Central memory CD4-positive, alpha-beta T cell (primary cell): ENCODE measurements at regions not wholly inside any gene's neighbourhood (a gene's known extent, or its start where the extent isn't known, plus 50 kb on each side); places are given as distances from the start of the nearest gene placed in this dataset.

Source experiments
- DNase-seq: peaks from one replicate; pipeline ENCODE4 v3.0.0; 2022

DNA sequence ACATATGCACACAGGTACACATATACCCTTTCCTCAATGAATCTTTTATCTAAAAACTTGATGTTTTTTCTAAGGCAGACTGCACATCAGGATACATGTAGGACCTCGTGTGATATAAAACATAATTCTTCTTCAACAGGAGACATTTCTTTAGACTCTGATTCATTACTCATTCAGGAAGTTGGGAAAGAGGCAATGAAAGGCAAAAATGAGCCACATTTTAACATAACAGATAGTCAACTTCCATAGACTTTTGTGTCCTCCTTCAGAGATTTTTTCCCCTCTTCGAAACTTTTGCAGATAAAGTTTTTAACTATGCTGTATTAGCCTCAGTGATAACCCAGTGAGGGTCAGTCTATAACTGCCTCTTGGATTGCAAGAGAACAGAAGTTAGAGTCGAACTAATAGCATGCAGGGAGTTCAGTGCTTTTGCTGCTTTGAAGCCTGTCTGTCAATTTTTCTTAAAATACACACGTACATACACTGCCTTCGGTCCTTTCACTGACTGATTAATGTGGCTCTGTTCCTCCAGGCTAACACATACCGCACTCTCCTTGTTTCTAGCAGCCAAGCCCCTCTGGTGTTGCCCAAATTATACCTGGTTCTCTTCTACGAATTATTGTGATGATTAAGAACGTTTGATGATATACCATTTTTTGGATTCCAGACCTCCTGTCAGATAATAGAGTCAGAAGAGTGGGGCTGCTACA is 562.5 kb upstream of the MAP3K7 start:
- no peak for DNase-seq

DNA sequence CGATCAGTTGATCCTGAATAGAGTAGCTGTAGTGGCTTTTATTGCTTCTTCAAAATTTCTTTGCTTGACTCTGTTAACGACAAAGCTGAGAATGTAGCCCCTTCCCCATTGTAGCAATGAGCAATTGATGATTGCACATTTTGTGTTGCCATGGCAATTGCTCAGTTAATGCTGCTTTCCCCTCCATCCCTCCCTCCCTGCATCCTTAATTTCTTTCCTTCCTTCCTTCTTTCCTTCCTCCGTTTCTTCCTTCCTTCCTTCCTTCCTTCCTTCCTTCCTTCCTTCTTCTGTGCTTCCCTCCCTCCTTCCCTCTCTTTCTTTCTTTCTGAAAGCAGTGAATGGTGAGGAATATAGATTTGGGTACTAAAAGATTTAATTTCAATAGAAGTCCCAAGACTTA is 557.3 kb upstream of the MAP3K7 start:
- no peak for DNase-seq

DNA sequence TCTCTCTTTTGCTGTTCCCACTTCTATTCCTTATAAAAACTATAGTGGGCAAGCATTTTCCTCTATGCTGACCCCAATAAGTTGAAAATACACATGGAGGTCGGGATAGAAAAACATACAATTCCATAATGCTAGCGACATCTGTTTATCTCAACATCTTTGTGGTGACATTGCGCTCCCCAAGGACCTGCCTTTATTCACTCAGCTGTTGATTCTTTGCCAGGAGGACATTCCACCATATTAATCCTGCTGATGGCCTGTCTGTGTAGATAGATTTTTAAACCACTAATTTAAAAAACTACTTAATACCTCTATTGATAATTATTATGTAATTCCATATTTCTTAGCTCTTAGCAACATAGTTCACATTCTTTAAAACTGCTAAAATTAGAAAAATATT is 555.3 kb upstream of the MAP3K7 start:
- DNase-seq = no peak

DNA sequence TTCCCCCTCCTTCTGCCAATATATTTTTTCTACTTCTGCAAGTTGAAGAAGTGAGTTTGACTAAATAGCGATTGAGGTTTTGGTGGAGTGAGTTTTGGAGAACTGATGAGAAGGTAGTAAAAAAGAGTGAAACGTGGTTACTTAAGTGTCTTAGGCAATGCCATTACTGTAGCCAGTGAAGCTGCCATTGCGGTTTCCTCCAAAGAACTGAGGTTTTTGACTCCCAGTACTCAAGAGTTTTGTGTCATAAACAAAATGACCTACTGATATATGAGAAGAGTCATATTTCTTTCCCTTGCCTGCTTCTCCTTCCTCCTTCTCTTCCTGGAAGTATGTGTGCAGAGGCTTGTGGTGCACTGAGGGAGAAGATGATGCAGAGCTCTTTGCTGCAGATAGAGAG is 554.5 kb upstream of the MAP3K7 start:
- DNase-seq = no peak

DNA sequence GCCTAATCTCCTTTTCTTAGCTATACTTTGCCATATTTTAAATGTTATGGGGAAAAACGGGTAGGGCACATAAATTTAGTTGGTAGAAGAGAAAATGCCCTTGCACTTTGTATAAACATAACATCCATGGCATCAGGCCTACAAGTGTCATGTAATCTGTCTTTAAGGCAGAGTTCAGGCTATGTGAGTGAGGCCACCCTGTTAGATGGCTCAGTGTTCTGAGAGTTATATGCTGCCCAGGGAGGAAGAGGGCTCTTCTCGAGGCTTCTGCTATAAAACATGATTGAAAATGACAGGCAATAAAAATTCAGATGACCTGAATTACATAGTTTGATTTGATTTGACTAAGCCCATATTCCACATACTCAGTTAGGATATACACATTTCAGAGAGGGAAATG is 553.6 kb upstream of the MAP3K7 start:
- DNase-seq = no peak

DNA sequence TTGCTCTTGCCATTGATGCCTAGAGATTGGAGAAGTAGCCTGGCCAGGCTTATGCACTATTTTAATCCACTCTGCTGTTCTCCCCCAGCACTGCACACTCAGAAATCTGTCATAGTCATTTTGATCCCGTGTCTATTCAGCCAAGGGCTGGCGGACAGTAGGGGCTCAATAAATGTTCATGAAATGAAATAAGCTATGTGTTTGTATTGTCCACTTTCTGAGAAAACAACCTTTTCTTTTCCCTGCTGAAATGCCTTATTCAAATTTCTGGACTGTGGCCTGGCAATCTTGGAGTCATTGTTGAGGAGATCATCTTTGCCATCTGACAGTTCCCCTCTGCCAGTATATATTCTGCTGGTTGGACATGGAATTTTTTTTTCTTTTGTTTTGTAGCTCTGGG is 550.4 kb upstream of the MAP3K7 start:
- no peak for DNase-seq

DNA sequence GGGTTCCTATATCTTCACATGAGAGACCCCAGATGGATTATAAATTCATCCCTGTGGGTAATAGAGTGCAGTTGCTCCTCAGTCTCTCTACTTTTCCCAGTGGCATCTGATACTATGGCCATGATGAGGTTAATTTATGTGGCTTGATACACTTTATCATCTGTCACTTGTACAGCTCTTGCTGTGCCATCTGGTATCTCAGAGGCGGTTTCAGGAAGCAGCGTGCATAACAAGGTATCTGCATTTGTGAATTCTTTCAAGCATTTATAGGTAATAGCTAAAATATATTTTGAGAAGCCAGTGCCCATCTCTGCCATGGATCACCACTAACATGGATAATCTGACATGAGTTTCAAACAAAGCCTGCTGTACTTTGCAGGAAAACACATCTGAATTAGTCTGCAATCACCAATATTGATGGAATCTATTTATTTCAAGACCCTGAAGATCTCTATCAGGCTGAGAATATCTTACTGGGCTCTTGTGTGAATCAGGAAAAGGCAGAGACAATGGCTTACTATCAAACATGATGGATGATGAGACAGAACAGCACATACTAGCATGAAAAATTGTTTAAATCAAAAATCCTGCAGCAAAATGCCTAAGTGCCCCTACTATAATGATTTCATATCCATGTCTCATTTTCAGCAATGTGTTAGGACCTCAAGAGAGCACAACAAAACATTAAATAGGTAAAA is 548.7 kb upstream of the MAP3K7 start:
- no peak for DNase-seq

DNA sequence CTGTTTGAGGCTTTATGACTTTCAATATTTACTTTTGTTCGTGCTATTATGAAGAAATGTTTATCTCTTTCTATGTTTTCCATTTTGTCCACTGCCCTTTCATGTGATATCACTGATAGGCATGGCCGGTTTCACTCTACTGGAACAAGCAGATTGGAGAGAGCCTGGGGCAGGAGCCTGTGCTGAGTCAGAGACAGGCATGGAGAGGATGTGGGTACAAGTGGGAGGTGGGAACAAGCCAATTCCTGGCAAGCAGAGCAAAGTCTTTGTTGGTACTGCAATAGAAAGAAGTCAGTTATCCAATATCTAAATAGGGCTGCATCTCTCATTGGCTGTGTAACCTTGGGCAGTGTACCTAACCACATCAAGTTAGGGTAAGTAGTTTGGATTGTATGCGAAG is 545.6 kb upstream of the MAP3K7 start:
- DNase-seq = no peak

DNA sequence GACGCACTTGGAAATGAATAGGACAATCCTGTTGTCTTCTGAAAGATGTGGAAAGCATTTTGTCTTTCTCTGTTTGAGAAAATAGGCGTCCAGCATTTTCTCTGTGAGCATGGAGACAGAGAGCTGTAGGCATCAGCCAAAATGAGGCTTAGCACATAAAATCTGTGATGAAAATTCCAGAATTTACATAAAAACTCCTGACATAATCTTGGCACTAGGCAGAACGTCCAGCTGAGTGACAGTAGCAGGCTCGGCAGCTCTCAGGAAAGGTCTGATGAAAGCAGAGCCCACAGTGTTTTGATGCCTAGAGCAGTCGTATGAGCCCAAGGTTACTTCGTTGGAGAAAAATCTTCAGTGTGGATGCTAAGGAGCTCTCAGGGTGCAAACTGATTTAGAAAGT is 543.3 kb upstream of the MAP3K7 start:
- no peak for DNase-seq

DNA sequence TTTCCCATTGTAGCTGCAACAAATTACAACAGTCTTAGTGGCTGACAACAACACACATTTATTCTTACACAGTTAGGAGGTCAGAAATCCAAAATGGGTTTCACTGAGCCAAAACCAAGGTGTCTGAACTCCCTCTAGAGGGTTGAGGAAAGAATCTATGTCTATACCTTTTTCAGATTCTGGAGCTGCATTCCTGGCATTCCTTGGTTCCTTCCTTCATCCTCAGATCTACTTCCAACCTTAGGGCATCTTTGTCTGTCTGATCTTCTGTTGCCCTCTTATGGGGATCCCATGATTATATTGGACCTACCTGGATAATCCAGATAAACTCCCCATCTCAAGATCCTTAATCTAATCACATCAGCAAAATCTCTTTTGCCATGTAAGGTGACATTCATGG is 540.9 kb upstream of the MAP3K7 start:
- no peak for DNase-seq

DNA sequence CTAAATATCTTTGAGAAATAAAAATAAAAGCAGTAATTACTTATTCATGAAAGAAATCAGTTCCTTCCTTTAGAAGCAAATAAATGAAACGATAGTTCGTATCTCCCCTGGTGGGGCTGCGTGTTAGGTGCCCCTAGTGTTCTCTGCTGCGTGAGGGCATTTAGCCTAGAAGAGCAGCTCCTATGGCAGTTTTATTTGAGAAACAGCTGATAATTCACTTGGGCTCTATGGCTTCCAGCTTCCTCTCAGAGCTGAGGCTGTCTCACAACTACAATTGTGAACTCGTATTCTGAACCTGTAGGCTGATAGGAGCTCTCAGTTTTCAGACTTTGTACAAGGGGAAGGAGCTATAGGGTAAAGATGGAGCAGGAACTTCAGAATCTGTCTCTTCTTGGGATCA is 540.0 kb upstream of the MAP3K7 start:
- DNase-seq = no peak

DNA sequence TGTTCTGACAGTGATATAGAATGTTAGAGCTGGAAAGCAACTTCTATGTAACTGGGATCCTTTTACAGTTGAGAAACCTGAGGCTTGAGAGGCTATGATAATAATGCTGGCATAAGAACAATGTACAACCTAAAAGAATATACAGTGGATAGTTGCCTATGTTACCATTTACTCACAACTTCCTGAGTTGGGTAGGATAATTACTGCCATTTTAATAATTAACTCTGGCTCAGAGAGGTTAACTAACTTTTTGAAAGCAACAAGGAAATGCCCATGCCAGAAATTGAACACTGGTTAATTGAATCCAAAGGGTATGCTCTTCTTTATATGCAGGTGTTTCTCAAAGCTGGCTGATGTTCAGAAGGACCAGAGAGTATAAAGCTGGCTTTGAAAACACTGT is 530.7 kb upstream of the MAP3K7 start:
- no peak for DNase-seq

DNA sequence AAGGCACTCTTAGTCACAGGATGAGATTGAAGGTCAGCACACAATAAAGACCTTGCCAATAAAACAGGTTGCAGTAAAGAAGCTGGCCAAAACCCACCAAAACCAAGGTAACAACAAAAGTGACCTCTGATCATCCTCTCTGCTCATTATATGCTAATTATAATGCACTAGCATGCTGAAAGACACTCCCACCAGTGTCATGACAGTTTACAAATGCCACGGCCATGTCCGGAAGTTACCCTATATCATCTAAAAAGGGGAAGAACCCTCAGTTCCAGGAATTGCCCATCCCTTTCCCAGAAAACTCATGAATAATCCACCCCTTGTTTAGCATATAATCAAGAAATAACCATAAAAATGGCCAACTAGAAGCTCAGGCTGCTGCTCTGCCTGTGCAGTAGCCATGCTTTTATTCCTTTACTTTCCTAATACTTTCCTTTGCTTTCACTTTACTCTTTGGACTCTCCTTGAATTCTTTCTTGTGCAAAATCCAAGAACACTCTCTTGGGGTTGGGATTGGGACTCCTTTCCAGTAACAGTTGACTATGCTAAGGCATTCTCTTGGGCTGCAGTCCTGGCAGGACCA is 527.3 kb upstream of the MAP3K7 start:
- DNase-seq = no peak

DNA sequence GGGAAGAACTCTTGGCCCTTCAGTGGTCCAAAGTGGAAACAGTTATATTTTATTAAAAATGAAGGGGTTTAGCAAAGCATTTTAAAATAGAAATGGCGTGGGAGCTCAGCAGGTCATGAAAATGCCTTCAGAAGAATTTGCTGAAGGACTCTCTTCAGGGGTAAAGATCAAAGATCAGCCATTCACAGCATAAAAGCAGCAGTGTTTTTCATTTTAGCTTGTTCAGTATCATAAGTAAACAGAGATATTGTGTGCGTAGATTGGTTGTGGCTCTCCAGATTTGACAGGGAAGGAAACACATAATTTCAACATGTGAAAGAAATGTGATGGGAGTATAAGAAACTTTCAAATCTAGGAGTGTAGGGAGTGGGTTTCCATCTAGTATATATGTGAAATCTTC is 519.2 kb upstream of the MAP3K7 start:
- no peak for DNase-seq

DNA sequence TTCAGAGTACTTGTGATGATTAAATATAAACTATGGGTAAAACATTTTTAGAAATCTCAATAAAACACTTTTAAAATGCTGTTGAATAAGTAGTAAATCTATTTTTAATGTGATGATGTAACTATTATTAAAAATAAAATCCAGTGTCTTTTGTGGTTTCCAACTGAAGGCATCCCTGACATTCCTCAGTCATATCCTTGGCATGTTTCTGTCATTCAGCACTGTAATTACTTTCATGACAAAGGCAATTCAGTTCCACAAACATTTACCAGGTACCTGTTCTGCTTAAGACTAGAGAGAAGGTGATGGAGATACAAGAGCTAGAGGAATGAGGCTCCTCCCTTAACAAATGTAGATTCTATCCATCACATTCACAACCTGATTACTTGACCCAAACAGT is 518.7 kb upstream of the MAP3K7 start:
- no peak for DNase-seq

DNA sequence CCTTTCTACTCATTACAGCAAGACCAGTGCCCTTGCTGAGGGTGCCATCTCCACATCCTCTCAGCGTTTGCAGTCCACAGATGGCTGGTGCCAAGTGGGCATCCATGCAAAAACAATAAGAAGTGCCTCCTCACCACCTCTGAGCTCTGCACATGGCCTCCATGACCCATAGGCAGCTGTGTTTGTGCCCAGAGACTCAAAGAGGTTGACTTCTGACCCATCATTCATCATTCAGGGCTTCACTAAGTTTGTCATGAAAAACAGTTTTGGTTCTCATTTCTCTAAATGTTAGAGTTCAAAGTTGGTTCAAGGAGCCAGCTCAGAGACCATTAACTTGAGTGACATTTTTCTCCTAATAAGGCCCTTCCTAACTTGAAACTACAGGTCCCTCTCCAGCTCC is 512.6 kb upstream of the MAP3K7 start:
- DNase-seq = no peak

DNA sequence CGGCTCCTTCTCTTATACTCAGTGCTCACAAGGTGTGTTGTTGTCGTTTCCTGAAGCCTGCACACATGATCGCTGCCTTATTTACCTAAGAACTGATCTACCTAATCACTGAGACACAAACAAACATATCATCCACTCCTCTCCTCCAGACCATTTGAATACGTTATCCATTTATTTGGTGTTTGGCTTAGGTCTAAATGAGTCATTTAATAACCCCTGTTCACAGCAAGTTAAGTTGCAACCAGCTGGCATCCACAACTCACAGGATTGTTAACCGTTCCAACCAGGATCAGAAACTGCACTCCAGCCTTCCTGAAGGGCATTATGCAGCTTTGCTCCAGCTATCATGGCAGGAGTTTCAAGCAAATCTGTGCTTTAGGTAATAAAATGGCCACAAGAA is 511.1 kb upstream of the MAP3K7 start:
- no peak for DNase-seq

DNA sequence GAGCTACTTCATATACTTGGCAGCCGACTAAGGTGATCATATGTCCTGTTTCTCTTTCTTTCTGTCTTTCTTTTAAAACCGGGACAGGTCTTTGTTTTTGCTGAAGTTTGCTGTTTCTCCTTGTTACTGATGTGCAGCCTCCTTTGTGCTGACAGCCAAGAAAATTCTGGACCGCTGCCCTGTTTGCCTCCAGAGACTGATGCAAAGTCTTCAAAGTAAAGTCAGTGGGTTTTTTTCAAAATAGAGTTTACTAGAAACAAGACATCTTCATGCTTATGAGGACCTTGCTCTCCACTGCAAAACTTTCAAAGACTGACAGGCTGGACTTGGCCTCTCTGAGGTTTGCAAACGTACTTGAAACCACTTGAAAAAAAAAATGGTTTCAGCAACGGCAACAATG is 510.5 kb upstream of the MAP3K7 start:
- DNase-seq = no peak

DNA sequence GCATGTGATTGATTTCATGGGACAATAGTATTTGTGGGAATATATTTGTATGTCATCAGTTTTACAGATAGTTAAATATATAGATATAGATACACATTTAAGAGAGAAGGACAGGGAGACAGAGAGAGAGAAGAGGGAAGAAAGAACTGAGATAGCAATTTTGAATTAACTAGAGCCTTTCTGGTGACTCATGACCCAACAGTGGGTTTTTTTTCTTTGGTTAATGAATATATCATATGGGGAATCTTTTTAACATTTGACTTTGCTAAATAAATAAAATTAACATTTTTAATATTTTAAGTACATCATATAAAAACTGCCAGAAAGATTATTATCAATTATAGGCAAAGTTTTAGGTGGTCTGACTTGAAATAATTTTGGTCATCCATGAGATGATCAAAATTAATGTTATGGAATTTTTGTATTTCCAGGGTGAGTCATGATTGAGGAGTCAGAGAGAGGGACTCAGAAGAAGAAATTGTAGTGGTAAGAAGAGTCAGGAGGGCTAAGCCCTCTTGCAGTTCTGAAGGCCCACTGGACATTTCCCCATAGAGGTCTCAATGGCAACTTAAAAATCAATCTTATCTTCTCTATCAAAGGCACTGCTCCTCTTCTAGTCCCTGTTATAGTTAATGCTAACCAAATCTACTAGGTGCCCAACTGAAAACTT is 508.1 kb upstream of the MAP3K7 start:
- no peak for DNase-seq

DNA sequence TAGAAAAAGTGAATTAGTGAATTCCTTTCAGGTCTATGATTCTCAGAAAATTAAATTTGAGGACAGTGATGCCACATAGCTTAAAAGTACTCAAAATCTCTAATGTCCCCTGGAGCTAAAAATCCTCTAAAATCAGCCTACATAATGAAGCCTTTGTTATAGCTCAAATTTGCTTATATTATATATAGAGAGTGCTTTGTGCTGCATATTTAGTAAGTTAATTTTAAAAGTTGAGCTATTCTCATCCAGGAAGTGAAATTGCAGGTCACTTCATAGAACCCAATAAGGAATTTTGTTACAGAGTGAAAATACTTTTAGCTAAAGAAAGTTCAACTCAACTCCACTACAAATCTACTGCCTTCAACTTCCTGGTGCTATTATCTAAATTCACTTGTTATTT is 507.5 kb upstream of the MAP3K7 start:
- no peak for DNase-seq

DNA sequence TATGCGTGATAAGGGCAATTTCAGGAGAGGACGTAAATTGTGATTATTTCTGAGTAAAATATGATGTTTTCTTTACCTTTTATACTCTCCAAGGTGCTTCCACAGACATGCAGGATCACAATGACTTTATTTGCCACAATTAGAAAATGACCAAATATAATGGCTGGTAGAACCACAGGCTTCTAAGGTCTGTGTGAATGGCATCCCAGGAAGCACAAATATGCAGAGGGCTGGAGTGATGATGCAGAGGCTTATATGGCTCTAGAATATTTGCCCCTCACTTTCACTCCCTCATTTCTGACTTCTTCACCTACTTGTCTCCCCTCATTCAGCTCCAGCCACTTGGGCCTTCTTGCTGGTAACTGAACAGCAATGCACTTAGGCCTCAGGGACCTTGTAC is 502.1 kb upstream of the MAP3K7 start:
- DNase-seq = no peak

DNA sequence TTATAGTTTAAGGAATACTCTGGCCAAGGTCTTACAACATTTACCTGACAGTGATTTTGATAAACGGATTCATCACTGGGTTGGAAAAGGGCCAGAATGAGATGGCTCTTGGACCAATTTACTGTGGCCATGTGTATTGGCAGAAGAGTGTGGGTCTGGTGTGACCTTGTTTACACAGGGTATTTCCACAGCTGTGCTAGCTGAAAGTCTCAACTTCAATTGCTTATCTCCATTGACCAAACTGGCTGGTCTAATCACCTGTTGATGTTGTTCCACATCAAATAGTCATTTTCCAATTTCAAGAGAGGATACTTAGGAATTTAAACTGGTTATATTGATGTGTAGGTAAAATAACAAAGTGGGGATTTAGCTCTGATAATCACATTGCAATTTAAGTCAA is 501.6 kb upstream of the MAP3K7 start:
- no peak for DNase-seq

DNA sequence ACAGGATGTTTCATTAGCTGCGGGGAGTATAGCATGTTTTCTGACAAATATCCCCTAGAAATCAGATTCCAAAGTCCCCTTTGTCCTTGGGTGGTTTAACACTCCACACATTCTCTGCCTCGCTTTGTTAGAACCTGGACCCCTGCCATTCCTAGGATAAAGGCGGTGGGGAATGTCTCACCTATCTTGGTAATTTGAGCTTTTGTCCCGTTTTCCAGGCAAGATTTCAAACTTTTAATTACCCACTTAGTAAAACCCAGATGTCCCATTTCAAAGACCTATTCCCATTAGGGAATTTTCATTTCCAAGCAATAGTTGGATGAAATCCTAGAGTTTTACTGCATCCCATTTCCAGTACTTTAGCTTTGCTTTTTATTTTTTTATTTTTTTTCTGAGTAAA is 501.0 kb upstream of the MAP3K7 start:
- DNase-seq = no peak

DNA sequence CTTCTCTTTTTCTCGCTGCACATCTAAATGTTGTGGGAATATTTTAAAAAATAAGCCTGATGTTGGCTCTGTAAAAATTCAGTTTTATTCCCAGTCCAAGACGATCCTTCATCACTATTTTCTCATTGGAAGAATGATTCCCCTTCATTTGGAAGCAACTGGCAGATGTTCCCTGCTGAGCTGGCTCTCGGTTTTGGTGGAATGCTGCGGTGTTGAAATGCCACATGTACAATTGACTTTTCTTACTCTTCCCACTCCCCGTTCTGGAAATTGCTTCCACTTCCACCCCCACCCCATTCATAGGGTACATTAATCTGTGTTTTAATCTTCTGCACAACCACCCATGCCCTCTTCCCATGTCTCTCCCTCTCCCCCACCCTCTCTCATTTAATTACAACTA is 496.3 kb upstream of the MAP3K7 start:
- DNase-seq = no peak
